Endothelial cell of umbilical vein (primary cell): ENCODE measurements at regions not wholly inside any gene's neighbourhood (a gene's known extent, or its start where the extent isn't known, plus 50 kb on each side); places are given as distances from the start of the nearest gene placed in this dataset.

Experiments
- BruUV-seq: library from RNA; stranded (reverse); fragments of 400-500 nt; replicated peaks from 2 replicates; lab custom pipeline; 2021; lab: Mats Ljungman, UMichigan
- CTCF ChIA-PET: fragments of 300-600, 350-600 bp; sonication (Branson Sonifier 250); formaldehyde crosslinking; loops from one replicate; lab custom pipeline; 2021; ENCODE audit warnings: antibody characterized with exemption, inconsistent platforms; lab: Charles Lee
- POLR2A ChIA-PET: fragments of 300-600, 350-600 bp; sonication (Branson Sonifier 250); formaldehyde crosslinking; loops from one replicate; lab custom pipeline; 2021; ENCODE audit warnings: antibody characterized with exemption, inconsistent platforms; lab: Charles Lee
- DNase-seq: peaks from one replicate; pipeline ENCODE4 v3.0.0-alpha.2; 2011; ENCODE audit warnings: low read depth, low spot score
- FAIRE-seq: peaks from 2 replicates; lab custom pipeline; 2011; peaks lifted over from hg19 to GRCh38; lab: Jason Lieb, UNC
- H2AFZ ChIP-seq: 2 replicates; pipeline ENCODE4 v1.6.0; 2012; ENCODE audit warnings: low read depth, low read length, control low read depth, inconsistent platforms
- H3K27ac ChIP-seq: 2 replicates; pipeline ENCODE4 v1.5.1; 2011; ENCODE audit warnings: low read depth, mild to moderate bottlenecking, control low read depth, low read length, moderate library complexity; ENCODE audit not compliant: insufficient read depth
- H3K27me3 ChIP-seq, 2 experiments: 2 replicates each; pipeline versions ENCODE4 v1.6.0 to v1.6.1; 2011; ENCODE audit warnings: low read length in 2 of 2, mixed read lengths in 1 of 2; ENCODE audit not compliant: control insufficient read depth in 2 of 2, insufficient read depth in 2 of 2
- H3K36me3 ChIP-seq, 2 experiments: 2 replicates in 1 of 2; 3 replicates in 1 of 2; pipeline ENCODE4 v1.5.1; 2011; ENCODE audit warnings: low read length in 2 of 2, mild to moderate bottlenecking in 1 of 2, moderate library complexity in 1 of 2; ENCODE audit not compliant: control insufficient read depth in 2 of 2, insufficient read depth in 2 of 2; ENCODE audit errors: extremely low read depth in 1 of 2
- H3K4me1 ChIP-seq: 3 replicates; pipeline ENCODE4 v1.5.1; 2011; ENCODE audit warnings: mild to moderate bottlenecking, low read length; ENCODE audit not compliant: control insufficient read depth, insufficient read depth; ENCODE audit errors: extremely low read depth
- H3K4me2 ChIP-seq: 2 replicates; pipeline ENCODE4 v1.6.1; 2011; ENCODE audit warnings: low read length, control low read depth, mixed read lengths; ENCODE audit not compliant: insufficient read depth
- H3K4me3 ChIP-seq, 3 experiments: fragments of 200-600 bp in 1 of 3; sonication (generic), shearing (Covaris generic) in 1 of 3; replicated peaks in 1 of 3; 2 replicates each; pipeline ENCODE4 v1.5.1; 2011 to 2016; ENCODE audit warnings: control low read depth in 3 of 3, low read length in 3 of 3, mild to moderate bottlenecking in 2 of 3, inconsistent platforms in 1 of 3, low read depth in 1 of 3, moderate library complexity in 1 of 3; ENCODE audit not compliant: insufficient read depth in 1 of 3
- H3K79me2 ChIP-seq: 2 replicates; pipeline ENCODE4 v1.6.0; 2012; ENCODE audit warnings: low read length, inconsistent platforms; ENCODE audit not compliant: control insufficient read depth, insufficient read depth
- H3K9ac ChIP-seq: replicated peaks from 2 replicates; pipeline ENCODE3; 2011; ENCODE audit warnings: low read length, control low read depth; ENCODE audit not compliant: insufficient read depth; ENCODE audit errors: extremely low read depth
- H3K9me1 ChIP-seq: replicated peaks from 3 replicates; pipeline ENCODE4 v1.6.0; 2011; ENCODE audit warnings: mild to moderate bottlenecking, low read length; ENCODE audit not compliant: control insufficient read depth, insufficient read depth; ENCODE audit errors: extremely low read depth
- H3K9me3 ChIP-seq: replicated peaks from 2 replicates; pipeline ENCODE4 v1.5.1; 2012; ENCODE audit warnings: low read length, inconsistent platforms; ENCODE audit not compliant: control insufficient read depth, insufficient read depth
- H4K20me1 ChIP-seq: replicated peaks from 2 replicates; pipeline ENCODE3; 2011; ENCODE audit warnings: mild to moderate bottlenecking, low read length; ENCODE audit not compliant: control insufficient read depth, insufficient read depth; ENCODE audit errors: extremely low read depth
- CTCF ChIP-seq, 2 donors: IDR thresholded peaks; 1 replicate in 1 of 2; 2 replicates in 1 of 2; pipeline ENCODE4 v1.5.1; 2011; ENCODE audit warnings: low read length in 2 of 2, mild to moderate bottlenecking in 2 of 2, moderate library complexity in 2 of 2, control low read depth in 1 of 2, inconsistent platforms in 1 of 2, low read depth in 1 of 2; ENCODE audit not compliant: insufficient read depth in 1 of 2; ENCODE audit errors: extremely low read depth in 1 of 2
- EZH2 ChIP-seq: IDR thresholded peaks from 2 replicates; pipeline ENCODE4 v1.6.1; 2012; ENCODE audit warnings: borderline replicate concordance, low read depth, mild to moderate bottlenecking, moderate library complexity, low read length, inconsistent platforms; ENCODE audit not compliant: severe bottlenecking
- FOS ChIP-seq: IDR thresholded peaks from 2 replicates; pipeline ENCODE4 v1.6.1; 2011; ENCODE audit warnings: mild to moderate bottlenecking, low read length, moderate library complexity, borderline replicate concordance; ENCODE audit not compliant: insufficient read depth
- GATA2 ChIP-seq: IDR thresholded peaks from 2 replicates; pipeline ENCODE4 v1.7.0; 2011; ENCODE audit warnings: low read depth, mild to moderate bottlenecking, moderate library complexity, mixed read lengths, low read length; ENCODE audit not compliant: insufficient read length, insufficient read depth
- JUN ChIP-seq: IDR thresholded peaks from 2 replicates; pipeline ENCODE4 v1.6.1; 2011; ENCODE audit warnings: borderline replicate concordance, low read depth; ENCODE audit not compliant: insufficient read length, insufficient read depth
- MAX ChIP-seq: IDR thresholded peaks from 2 replicates; pipeline ENCODE4 v1.6.1; 2011; ENCODE audit not compliant: insufficient read depth, insufficient read length
- MYC ChIP-seq: IDR thresholded peaks from one replicate; pipeline ENCODE4 v1.6.1; 2011; ENCODE audit warnings: mild to moderate bottlenecking, low read depth, low read length
- POLR2A ChIP-seq: IDR thresholded peaks from 2 replicates; pipeline ENCODE4 v1.6.1; 2012; ENCODE audit warnings: low read depth, mild to moderate bottlenecking, control low read depth, low read length
- POLR2AphosphoS5 ChIP-seq: IDR thresholded peaks from 2 replicates; pipeline ENCODE4 v1.6.1; 2012; ENCODE audit warnings: low read depth, mild to moderate bottlenecking, control low read depth, low read length, moderate library complexity; ENCODE audit not compliant: insufficient read depth
- dilution Hi-C: fragments of 300-500 bp; cut with MboI; formaldehyde crosslinking; loops from one replicate; pipeline ENCODE4 v1.15.0; 2019; ENCODE audit warnings: low sequenced_read_pairs; ENCODE audit not compliant: extremely low pct_ligation_motif_present
- intact Hi-C: fragments of 100-400 bp; cut with micrococcal nuclease; formaldehyde crosslinking; loops from one replicate; pipeline ENCODE4 v1.10.0; 2022

GRCh38 chr12:25699454-25699853, 146.4 kb upstream of the LMNTD1 start:
- Histone ChIP-seq H2AFZ (peak overlapping the region; percentile 36), H3K79me2 (no peaks in the 10 kb centered on the region), H3K9me3 (no peaks in the 10 kb centered on the region), H3K4me2 (peak overlapping the region; percentile 4), H3K4me1 (peaks cover 13% of the 10 kb centered on the region), H3K27ac (peak overlapping the region; percentile 25), H3K36me3 (no peaks in the 10 kb centered on the region), H4K20me1 (no peaks in the 10 kb centered on the region), H3K9ac (no peak overlapping the region), H3K4me3 (no peak overlapping the region), H3K27me3 (no peaks in the 10 kb centered on the region), H3K9me1 (no peaks in the 10 kb centered on the region)
- intact Hi-C loops = no loop called here
- DNase-seq (peak; percentile 45), FAIRE-seq (peak; percentile 88)
- TF ChIP-seq MYC = no peak
- peak; percentile 7 for TF ChIP-seq JUN
- no peak for TF ChIP-seq MAX
- TF ChIP-seq POLR2AphosphoS5 = no peak
- TF ChIP-seq FOS = peak; percentile 84
- TF ChIP-seq EZH2 = no peak
- no peak for TF ChIP-seq POLR2A
- no peak for TF ChIP-seq GATA2
- TF ChIP-seq CTCF (IDR thresholded peaks at IDR 0.05; ENCODE audit: extremely low read depth in 1 of 2, insufficient read depth in 1 of 2, low read depth in 1 of 2, low read length in 2 of 2) = no peak
- no TSS peak for BruUV-seq
- CTCF ChIA-PET = no interaction called here
- dilution Hi-C loops = no loop called here
- POLR2A ChIA-PET = no interaction called here
